HL-60 (cell line): ENCODE measurements at regions not wholly inside any gene's neighbourhood (a gene's known extent, or its start where the extent isn't known, plus 50 kb on each side); places are given as distances from the start of the nearest gene placed in this dataset.

ENCODE experiments used
- POLR2AphosphoS5 ChIP-seq: IDR thresholded peaks from 2 replicates; pipeline ENCODE4 v1.6.1; 2012; ENCODE audit warnings: low read depth
- SPI1 ChIP-seq: IDR thresholded peaks from 2 replicates; pipeline ENCODE4 v1.6.1; 2012; ENCODE audit warnings: low read depth, mild to moderate bottlenecking, borderline replicate concordance
- TF ChIP-seq, protein P1 (sequence below): IDR thresholded peaks from one replicate; pipeline ENCODE4 v1.5.1; 2011; ENCODE audit warnings: low read length, control low read depth, inconsistent platforms; ENCODE audit not compliant: insufficient read depth

DNA sequence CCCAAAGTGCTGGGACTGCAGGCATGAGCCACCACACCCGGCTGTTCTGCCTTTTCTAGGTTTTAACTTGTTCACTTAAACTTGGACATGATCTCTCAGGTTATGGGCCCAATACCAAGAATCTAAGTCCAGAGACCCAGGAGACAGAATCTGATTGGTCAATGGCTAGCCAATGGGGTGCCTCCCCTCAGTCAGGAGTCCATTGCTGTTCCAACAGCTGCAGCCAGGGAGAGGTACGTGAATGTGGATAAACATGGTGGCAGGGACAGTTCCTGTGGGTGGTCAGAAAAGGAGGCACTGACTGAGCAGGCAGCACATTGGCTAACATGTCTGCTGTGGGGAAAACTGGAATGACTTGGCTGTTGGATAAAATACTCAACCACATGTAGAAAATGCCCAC lies 140.3 kb downstream of the RPLP1 start:
- TF ChIP-seq, protein P1, sequence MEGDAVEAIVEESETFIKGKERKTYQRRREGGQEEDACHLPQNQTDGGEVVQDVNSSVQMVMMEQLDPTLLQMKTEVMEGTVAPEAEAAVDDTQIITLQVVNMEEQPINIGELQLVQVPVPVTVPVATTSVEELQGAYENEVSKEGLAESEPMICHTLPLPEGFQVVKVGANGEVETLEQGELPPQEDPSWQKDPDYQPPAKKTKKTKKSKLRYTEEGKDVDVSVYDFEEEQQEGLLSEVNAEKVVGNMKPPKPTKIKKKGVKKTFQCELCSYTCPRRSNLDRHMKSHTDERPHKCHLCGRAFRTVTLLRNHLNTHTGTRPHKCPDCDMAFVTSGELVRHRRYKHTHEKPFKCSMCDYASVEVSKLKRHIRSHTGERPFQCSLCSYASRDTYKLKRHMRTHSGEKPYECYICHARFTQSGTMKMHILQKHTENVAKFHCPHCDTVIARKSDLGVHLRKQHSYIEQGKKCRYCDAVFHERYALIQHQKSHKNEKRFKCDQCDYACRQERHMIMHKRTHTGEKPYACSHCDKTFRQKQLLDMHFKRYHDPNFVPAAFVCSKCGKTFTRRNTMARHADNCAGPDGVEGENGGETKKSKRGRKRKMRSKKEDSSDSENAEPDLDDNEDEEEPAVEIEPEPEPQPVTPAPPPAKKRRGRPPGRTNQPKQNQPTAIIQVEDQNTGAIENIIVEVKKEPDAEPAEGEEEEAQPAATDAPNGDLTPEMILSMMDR, result no peak
- TF ChIP-seq SPI1 (no peak), POLR2AphosphoS5 (no peak)
